ENCODE measurements at regions not wholly inside any gene's neighbourhood (a gene's known extent, or its start where the extent isn't known, plus 50 kb on each side); places are given as distances from the start of the nearest gene placed in this dataset.
"Not testable (repeated sequence)": the region's sequence is repeated elsewhere in the genome, so short reads cannot be mapped to it uniquely, and the experiment has no call there.

- intact Hi-C loops (cut with DNase I): no loop called here
- Histone ChIP-seq H3K27ac (no peak overlapping the region), H3K4me1 (no peaks in the 10 kb centered on the region), H3K36me3 (no peaks in the 10 kb centered on the region), H3K9me3 (no peaks in the 10 kb centered on the region), H3K4me3 (no peak overlapping the region), H3K27me3 (ENCODE audit: low read depth) (peaks cover 4% of the 10 kb centered on the region)
- DNase-seq (no peak), ATAC-seq (peak; percentile 56 to 80)
- TF ChIP-seq CTCF (IDR thresholded peaks at IDR 0.05): no peak
These were observed 273.0 kb upstream of the PLET1 start for GRCh38 chr11:112533682-112534081.

DNA sequence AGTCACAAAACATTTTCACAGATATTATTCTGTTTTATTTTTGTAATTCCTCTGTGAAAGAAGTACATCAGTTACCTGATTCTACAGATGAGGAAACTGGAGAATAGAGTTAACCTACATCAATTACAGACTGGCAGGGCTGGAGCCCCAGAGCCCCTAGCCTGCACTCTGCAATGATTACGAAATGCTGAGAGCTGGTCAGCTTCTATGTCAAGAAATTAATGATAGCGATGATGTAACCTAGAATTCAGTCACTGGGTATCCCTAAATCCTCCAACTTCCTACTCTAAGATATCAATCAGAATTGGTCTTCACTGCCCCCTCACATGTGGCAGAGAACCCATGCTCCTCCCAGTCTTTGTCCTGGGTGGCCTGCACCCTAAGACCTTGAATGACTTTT is 273.5 kb upstream of the PLET1 start:
- intact Hi-C loops (cut with DNase I): no loop called here
- H3K36me3 ChIP-seq: no peaks in the 10 kb centered on the region
- TF ChIP-seq CTCF (IDR thresholded peaks at IDR 0.05): no peak
- peaks cover 4% of the 10 kb centered on the region for H3K27me3 ChIP-seq (ENCODE audit: low read depth)
- ATAC-seq (peak in 1 of 2 donors; percentile 46), DNase-seq (no peak)
- no peaks in the 10 kb centered on the region for H3K9me3 ChIP-seq
- no peak overlapping the region for H3K4me3 ChIP-seq
- H3K27ac ChIP-seq: no peak overlapping the region
- H3K4me1 ChIP-seq: no peaks in the 10 kb centered on the region

GRCh38 chr11:112537026-112537425 is 276.4 kb upstream of the PLET1 start:
- Histone ChIP-seq H3K9me3 (no peaks in the 10 kb centered on the region), H3K4me3 (no peak overlapping the region), H3K27ac (no peak overlapping the region), H3K4me1 (no peaks in the 10 kb centered on the region), H3K27me3 (ENCODE audit: low read depth) (peaks cover 4% of the 10 kb centered on the region), H3K36me3 (no peaks in the 10 kb centered on the region)
- DNase-seq: no peak
- intact Hi-C loops (cut with DNase I): no loop called here
- no peak for ATAC-seq
- no peak for TF ChIP-seq CTCF (IDR thresholded peaks at IDR 0.05)

- TF ChIP-seq CTCF (IDR thresholded peaks at IDR 0.05): no peak
- Histone ChIP-seq H3K27me3 (ENCODE audit: low read depth) (peaks cover 4% of the 10 kb centered on the region), H3K4me3 (no peak overlapping the region), H3K36me3 (no peaks in the 10 kb centered on the region), H3K4me1 (no peaks in the 10 kb centered on the region), H3K27ac (no peak overlapping the region), H3K9me3 (no peaks in the 10 kb centered on the region)
- no peak for DNase-seq
- intact Hi-C loops (cut with DNase I): no loop called here
- ATAC-seq: no peak
These were observed 277.2 kb upstream of the PLET1 start for GRCh38 chr11:112537846-112538330.

GRCh38 chr11:112538534-112539280 is 278.0 kb upstream of the PLET1 start:
- Histone ChIP-seq H3K4me1 (peaks cover 4% of the 10 kb centered on the region), H3K9me3 (no peaks in the 10 kb centered on the region), H3K27ac (no peak overlapping the region), H3K4me3 (no peak overlapping the region), H3K27me3 (ENCODE audit: low read depth) (peaks cover 4% of the 10 kb centered on the region), H3K36me3 (no peaks in the 10 kb centered on the region)
- ATAC-seq: no peak
- intact Hi-C loops (cut with DNase I): no loop called here
- DNase-seq: no peak
- no peak for TF ChIP-seq CTCF (IDR thresholded peaks at IDR 0.05)

DNA sequence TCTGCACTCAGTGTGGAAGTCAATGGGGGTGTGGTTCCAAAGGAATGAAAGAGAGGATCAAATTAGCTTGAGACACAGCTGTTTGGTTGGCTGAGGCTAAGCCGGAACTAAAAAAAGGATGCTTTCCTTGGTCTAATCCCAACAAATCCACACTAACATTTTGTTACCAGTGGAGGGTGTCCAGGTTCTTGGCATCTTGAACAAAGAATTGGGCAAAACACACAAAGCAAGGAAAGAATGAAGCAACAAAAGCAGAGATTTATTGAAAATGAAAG is 278.6 kb upstream of the PLET1 start:
- intact Hi-C loops (cut with DNase I): not testable (repeated sequence)

More for the DNA sequence above, 278.6 kb upstream of the PLET1 start:
- DNase-seq; ATAC-seq; H3K9me3 ChIP-seq; H3K36me3 ChIP-seq; H3K27ac ChIP-seq; H3K27me3 ChIP-seq (ENCODE audit: low read depth); H3K4me3 ChIP-seq; H3K4me1 ChIP-seq: not testable (repeated sequence)

All from lower lobe of right lung (tissue), 2 donors.